Fibroblast of skin of right biceps (primary cell): ENCODE measurements at regions not wholly inside any gene's neighbourhood (a gene's known extent, or its start where the extent isn't known, plus 50 kb on each side); places are given as distances from the start of the nearest gene placed in this dataset.

ENCODE experiments used
- DNase-seq: peaks from one replicate; pipeline ENCODE4 v3.0.0-alpha.2; 2013

- DNase-seq, result no peak
Measured at GRCh38 chr12:127688906-127689428, 578.0 kb upstream of the TMEM132C start.

DNA sequence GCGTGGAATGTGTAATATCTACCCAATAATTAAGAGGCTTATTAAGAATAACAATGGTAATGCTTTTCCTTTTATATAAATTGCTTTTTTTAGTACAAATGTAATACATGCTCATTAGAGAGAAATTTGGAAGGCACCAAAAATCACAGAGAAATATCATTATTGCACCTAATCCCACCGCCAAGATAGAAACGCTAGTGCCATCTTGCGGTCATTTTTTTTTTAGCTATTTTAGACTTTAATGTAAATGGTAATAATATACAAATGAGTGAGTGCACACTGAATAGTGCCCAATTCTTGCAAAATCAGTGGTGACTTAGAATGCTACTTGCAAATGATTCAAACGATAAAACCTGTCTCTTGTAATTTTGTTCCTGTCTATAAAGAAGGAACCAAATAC is 576.8 kb upstream of the TMEM132C start:
- DNase-seq, result no peak

- no peak for DNase-seq
Measured at GRCh38 chr12:127696963-127697362, 570.0 kb upstream of the TMEM132C start.

GRCh38 chr12:127703026-127703425 is 563.9 kb upstream of the TMEM132C start:
- DNase-seq, result no peak

DNA sequence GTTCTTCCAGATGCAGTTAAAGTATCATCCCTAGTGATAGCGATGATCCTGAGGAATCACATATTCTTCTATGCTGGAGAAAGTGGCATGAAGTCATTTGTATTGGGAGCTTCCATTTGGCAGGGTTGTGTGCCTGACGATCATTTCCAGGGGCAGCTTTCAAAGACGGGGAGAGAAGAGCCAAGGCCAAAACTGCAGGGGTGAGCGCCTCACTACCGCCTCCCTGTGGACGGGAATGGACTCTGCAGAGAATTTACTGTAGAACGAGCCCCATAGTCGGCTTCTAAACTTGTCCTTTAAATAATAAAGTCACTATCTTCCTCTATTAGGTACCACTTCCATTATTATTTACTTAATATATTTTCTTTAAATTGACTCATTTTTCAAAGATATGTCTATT is 555.9 kb upstream of the TMEM132C start:
- no peak for DNase-seq

DNA sequence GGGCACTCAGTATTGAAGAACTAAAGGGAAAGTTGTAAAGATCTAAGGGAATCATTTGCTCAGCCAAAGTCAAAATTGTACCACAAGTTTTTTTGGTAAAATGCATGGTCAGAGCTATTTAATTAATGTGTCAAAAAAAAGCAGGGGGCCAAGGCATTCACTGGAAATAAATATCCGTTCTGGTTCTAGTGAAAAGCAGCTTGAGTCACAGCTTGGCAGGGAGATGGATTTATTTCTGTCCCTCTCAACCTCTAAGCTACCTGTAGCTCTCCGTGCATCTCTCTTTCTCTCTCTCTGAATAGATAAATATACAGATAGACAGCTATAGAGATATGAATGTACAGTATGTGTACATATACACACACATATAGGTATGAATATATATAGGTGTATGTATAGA is 554.4 kb upstream of the TMEM132C start:
- no peak for DNase-seq

- DNase-seq, result no peak
Measured at GRCh38 chr12:127716166-127716565, 550.8 kb upstream of the TMEM132C start.

DNA sequence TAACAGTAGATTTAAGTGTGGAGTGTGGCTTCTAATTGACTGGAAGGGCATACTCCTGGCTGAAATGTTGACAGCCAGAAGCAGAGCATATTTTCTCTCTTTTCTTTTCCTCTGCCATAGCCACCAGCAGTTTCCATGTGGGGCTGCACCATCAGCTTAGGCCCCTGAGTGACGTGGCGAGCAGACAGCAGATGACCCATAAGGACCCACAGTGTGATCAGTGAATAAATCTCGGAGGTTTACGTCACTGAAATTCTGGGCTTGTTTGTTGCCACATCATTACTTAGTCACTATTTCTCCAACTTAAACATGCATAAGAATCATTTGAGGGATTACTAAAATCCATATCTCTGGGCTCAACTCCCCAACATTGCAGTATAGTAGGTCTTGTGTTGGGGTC is 549.7 kb upstream of the TMEM132C start:
- peak; percentile 22 for DNase-seq

DNA sequence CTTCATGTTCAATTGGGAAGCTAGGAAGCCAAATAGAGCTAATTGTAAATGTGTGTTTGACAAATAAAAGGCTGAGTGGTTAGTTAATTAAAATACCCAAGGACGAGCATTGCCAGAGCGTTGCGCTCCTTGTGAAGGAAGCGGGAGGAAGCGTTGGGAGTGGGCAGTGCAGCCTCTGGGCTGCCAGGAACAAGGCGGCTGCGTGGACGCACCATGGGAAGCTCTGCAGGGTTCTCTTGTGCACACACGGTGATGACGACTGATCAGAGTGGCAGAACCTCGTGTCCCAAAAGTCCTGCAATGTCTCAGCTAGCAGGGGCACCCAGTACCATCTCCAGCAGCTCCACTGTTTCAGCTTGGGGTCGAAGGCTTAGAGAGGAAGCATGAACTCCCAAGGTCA is 546.6 kb upstream of the TMEM132C start:
- DNase-seq, result no peak

DNA sequence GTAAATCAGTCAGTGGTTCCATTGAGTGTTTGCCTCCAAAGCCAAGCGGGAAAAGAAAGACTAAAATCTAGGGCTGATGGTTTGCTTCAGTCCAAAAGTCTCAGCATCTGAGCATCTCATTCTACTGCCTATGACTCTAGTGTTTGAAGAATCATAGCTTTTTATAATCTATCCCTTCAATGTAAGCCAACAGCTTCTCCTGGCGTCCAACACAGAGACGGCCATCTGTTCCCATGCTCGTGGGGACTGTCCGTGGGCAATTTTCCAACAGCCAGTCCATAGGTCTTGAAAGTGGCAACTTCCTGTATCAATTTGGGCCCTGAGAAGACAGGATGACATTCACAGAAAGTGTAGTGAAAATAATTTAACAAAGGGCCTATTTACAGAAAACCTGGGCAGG is 544.4 kb upstream of the TMEM132C start:
- DNase-seq, result no peak

DNA sequence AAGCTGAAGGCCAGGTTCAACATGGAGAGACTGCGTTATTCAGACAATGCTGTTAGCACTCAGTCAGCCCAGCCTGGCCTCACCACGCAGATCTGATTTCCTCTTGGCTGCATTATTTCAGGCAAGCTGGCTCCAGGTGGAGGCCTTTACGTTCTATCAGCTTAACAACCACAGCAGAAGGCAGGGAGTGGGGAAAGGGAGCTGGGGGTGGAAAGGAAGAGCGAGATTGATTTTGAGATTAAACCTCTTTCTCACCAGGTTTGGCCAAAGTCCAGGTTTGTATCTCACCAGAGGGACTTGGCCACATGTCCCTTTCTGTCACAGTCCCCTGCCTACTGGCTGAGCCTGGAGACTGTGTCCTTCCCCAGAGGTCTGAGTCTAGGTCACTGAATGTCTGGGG is 543.7 kb upstream of the TMEM132C start:
- DNase-seq, result no peak

GRCh38 chr12:127726671-127727315 is 540.2 kb upstream of the TMEM132C start:
- DNase-seq, result no peak

DNA sequence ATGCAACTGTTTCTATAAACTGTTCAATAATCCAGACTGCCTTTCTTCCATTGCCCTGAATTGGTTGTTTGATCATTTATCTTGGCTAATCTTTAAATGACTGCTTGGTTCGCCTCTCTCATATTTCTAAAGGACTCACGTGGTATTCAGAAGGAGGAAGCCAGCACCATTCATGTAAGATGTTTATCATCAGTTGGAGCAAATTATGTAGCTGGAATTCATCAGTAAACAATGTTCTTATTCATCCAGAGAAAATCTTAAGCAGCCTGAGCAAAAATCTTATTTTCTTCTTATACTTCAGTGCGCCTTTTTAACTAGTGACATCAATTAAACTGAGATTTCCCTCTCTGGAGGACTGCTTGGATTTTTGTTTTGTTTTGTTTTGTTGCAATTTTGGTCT is 538.7 kb upstream of the TMEM132C start:
- DNase-seq, result peak; percentile 11

DNA sequence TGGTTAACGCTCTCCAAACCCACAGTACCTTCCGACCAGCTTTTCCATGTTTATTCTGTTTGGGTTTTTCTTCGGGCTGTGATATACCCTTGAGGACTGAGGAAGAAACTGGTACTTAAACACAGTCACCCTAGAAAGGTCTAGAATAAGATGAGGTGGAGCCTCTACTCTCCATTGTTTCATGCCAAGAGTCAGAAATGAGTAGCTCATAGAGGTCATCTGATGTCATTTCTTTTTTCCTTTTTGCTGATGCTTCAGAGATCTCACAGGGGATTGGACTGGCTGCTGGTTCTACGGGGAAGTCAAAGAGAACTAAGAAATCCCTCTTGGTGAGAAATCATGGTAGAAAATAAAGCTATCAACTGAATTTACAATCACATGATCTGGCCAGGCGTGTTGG is 538.2 kb upstream of the TMEM132C start:
- DNase-seq, result no peak

GRCh38 chr12:127729381-127729780 is 537.6 kb upstream of the TMEM132C start:
- DNase-seq, result peak; percentile 71

GRCh38 chr12:127731657-127732056 is 535.3 kb upstream of the TMEM132C start:
- no peak for DNase-seq

GRCh38 chr12:127742231-127742630 is 524.7 kb upstream of the TMEM132C start:
- no peak for DNase-seq

DNA sequence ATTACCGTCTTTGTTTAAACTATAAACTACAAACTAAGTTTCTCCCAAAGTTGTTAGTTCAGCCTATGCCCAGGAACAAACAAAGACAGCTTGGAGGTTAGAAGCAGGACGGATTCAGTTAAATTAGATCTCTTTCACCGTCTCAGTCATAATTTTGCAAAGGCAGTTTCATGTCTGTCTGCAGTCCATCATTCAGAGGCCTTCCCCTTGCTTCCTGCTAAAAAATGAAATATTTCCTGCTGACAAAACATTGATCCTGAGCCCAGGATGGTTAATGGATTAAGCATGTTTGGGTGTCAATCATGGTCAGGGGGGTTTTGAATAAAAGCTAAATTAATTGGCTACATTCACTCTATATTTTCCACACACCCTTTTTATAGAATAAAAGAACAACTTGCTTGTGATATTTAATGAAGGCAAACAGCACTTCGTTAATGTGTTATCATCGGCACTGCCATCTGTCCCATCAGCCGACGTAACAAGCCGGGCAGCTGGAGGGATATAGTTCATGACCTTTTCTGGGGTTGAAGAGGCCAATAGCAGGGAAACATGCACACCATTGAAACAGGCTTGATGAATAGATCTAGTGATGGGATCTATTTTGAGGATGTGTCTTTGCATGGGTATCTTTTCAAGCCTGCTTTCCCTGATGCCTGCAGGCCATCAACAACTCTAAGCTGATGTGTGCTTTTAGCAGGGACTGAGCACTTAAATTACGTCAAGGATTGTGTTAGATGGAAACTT is 521.3 kb upstream of the TMEM132C start:
- DNase-seq, result peak; percentile 34

DNA sequence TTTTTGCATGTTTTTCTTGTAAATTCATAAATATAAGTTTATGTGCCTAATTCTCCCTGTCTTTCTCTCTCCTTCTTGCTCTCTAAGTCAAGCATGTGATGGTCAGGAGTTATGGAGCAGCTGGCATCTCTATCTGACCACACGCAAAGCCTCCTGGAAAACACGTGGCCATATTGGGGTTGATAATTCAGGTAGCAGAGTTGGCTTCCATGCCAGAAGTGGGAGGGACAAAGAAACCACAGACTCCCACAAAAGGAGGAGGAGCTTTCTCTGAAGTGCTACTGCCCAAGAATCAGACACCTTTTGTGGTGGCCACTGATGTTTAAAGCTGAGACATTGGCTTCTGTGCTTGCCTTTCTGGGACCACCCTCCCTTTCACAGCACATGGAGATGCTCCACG is 517.6 kb upstream of the TMEM132C start:
- DNase-seq, result no peak

- DNase-seq, result peak; percentile 31
Measured at GRCh38 chr12:127750076-127750840, 516.7 kb upstream of the TMEM132C start.

- no peak for DNase-seq
Measured at GRCh38 chr12:127752802-127753201, 514.2 kb upstream of the TMEM132C start.

GRCh38 chr12:127760357-127760756 is 506.6 kb upstream of the TMEM132C start:
- no peak for DNase-seq

DNA sequence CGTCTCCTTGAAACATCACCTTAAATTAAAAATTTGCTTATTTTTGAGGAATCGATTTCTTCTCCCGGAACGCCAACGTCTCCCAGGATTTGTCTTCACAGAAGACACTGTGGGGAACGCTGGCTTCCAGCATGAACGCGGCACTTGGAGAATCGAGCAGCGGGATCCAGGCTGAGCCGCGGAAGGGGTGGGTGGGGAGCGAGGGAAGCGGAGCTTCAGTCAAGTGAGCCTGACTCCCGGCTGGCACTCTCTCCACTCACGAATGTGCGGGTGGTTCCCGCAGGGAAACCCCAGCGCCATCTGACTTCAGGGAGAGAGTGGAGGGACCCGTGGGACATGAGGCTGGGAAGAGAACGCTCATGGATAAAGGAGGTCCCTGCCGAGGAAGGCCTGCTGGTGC is 506.0 kb upstream of the TMEM132C start:
- DNase-seq, result no peak

- no peak for DNase-seq
Measured at GRCh38 chr12:127761880-127762279, 505.1 kb upstream of the TMEM132C start.
